ENCODE measurements at regions not wholly inside any gene's neighbourhood (a gene's known extent, or its start where the extent isn't known, plus 50 kb on each side); places are given as distances from the start of the nearest gene placed in this dataset.

DNA sequence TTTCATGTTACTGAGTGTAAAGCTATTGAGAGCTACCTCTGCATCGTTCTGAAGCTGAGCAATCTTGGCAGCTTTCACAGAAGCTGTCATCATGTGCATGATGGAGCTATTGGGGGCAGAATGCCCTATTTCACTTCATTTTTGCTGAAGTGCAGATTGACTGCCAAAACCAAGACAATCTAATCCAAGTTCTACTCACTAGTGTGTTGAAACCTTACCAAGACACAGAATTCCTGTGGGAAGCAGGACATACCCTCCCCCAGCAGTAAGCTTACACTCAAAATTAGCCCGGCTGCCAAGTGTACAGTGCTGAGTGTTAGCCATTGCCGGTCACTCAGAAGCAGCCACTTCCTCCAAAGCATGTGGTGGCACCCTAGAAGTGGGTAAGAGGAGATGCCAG is 177.3 kb upstream of the TENT5A start:
- WGBS: 71% methylated on average over 3 of the region's 3 CpGs
- TF ChIP-seq, protein P1, sequence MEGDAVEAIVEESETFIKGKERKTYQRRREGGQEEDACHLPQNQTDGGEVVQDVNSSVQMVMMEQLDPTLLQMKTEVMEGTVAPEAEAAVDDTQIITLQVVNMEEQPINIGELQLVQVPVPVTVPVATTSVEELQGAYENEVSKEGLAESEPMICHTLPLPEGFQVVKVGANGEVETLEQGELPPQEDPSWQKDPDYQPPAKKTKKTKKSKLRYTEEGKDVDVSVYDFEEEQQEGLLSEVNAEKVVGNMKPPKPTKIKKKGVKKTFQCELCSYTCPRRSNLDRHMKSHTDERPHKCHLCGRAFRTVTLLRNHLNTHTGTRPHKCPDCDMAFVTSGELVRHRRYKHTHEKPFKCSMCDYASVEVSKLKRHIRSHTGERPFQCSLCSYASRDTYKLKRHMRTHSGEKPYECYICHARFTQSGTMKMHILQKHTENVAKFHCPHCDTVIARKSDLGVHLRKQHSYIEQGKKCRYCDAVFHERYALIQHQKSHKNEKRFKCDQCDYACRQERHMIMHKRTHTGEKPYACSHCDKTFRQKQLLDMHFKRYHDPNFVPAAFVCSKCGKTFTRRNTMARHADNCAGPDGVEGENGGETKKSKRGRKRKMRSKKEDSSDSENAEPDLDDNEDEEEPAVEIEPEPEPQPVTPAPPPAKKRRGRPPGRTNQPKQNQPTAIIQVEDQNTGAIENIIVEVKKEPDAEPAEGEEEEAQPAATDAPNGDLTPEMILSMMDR (IDR thresholded peaks at IDR 0.05): no peak
- no peak for TF ChIP-seq POLR2AphosphoS5 (IDR thresholded peaks at IDR 0.05)
- TF ChIP-seq POLR2A (IDR thresholded peaks at IDR 0.05): no peak
- intact Hi-C loops (cut with DNase I): no loop called here

DNA sequence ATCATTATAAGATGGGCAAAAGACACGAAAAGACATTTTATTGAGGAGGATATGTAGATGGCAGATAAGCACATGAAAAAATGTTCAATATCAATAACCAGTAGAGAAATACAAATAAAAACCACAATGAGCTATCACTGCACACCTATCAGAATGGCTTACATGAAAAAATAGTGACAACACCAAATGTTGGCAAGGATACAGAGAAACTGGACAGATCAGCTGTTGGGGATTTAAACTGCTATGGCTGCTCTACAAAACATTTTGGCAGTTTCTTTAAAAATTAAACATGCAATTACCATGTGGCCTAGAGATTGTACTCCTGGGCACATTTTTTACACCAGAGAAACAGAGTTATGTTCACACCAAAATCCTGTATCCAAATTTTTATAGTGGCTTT is 172.7 kb upstream of the TENT5A start:
- no peak for DNase-seq (ENCODE audit: low spot score)
- H3K4me1 ChIP-seq (replicated peaks): no peaks in the 10 kb centered on the region
- no peak overlapping the region for H3K4me3 ChIP-seq
- intact Hi-C loops (cut with DNase I): no loop called here
- H3K27ac ChIP-seq: no peak overlapping the region
- no peaks in the 10 kb centered on the region for H3K9me3 ChIP-seq
- H3K27me3 ChIP-seq (replicated peaks; ENCODE audit: insufficient read depth): no peaks in the 10 kb centered on the region
- no peaks in the 10 kb centered on the region for H3K36me3 ChIP-seq
- 67% methylated on average over 1 of the region's 1 CpG for WGBS
- TF ChIP-seq POLR2AphosphoS5 (IDR thresholded peaks at IDR 0.05): no peak
- TF ChIP-seq, protein P1 (IDR thresholded peaks at IDR 0.05): no peak
- no peak for TF ChIP-seq POLR2A (IDR thresholded peaks at IDR 0.05)

More for the DNA sequence above, 177.3 kb upstream of the TENT5A start:
- H3K9me3 ChIP-seq: no peaks in the 10 kb centered on the region
- no peaks in the 10 kb centered on the region for H3K27me3 ChIP-seq (replicated peaks; ENCODE audit: insufficient read depth)
- no peak for DNase-seq (ENCODE audit: low spot score)
- no peaks in the 10 kb centered on the region for H3K4me1 ChIP-seq (replicated peaks)
- H3K27ac ChIP-seq: no peak overlapping the region
- H3K36me3 ChIP-seq: no peaks in the 10 kb centered on the region
- no peak overlapping the region for H3K4me3 ChIP-seq

DNA sequence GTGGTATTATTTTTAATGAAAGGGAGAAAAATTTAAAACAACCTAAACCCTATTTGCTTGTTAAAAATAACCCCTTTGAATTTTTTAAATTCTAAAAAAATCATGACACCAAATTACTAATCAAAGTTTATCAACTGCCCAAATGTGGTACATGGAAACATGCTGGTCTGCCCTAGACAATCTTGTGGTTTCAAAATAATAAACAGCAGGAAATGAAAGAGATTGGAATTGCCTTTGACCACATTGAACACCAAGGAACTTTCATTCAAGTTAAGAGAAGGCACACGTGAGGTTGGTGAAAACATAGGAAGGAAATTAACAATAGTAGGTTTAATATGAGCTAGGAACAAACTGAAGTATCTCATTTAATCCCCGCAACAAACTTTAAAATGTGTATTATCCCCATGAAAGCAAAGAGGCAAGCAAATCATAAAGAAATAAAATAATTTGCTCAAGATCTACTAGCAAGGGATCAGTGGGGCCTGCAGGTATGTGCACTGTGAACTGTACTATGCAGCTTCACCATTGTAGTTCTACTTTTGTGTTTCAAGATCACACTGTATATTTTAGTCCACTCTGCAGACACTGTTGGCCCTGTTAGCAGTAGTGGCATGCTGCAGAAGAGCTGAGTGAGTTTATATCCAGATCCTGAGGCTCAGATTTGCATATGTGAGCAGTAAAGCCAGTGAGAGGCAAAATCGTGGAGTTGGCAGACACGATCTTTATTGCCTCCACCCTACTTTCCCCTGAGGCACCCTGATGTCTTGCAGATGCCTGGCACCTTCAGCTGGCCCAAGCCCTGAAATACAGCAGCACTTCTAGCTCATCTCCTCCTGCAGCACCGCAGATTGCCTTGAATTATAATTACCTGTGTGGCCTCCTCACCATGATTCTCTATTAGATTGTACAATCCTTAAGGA is 157.8 kb upstream of the TENT5A start:
- intact Hi-C loops (cut with DNase I): no loop called here
- no peaks in the 10 kb centered on the region for H3K4me1 ChIP-seq (replicated peaks)
- TF ChIP-seq POLR2AphosphoS5 (IDR thresholded peaks at IDR 0.05) (no peak), POLR2A (IDR thresholded peaks at IDR 0.05) (no peak)
- TF ChIP-seq, protein P1 (IDR thresholded peaks at IDR 0.05): no peak
- no peaks in the 10 kb centered on the region for H3K36me3 ChIP-seq
- no peaks in the 10 kb centered on the region for H3K9me3 ChIP-seq
- no peak for DNase-seq (ENCODE audit: low spot score)
- whole genome bisulfite sequencing: 66% methylated on average over 5 of the region's 5 CpGs
- no peaks in the 10 kb centered on the region for H3K27me3 ChIP-seq (replicated peaks; ENCODE audit: insufficient read depth)
- no peak overlapping the region for H3K4me3 ChIP-seq
- H3K27ac ChIP-seq: no peak overlapping the region

DNA sequence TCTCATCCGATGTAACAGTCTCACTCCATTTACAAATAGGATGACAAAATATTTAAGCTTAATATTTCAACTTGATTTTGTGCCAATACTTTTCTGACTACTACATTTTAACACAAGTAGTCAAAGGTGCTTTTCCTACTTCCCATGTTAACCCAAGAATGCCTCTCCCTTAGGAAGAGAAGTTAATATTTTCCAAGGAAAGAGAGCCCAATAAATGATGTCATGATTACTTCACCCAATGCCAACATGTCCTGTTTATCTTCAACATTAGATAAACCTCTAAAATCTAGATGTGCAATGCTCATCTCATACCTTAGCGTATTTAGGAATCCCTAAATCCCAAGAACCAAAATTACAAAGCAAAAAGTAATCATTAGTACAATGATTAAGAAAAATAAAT is 156.7 kb upstream of the TENT5A start:
- TF ChIP-seq POLR2AphosphoS5 (IDR thresholded peaks at IDR 0.05) (no peak), POLR2A (IDR thresholded peaks at IDR 0.05) (no peak)
- TF ChIP-seq, protein P1 (IDR thresholded peaks at IDR 0.05): no peak
- Histone ChIP-seq H3K4me3 (no peak overlapping the region), H3K36me3 (no peaks in the 10 kb centered on the region), H3K4me1 (replicated peaks) (no peaks in the 10 kb centered on the region), H3K9me3 (no peaks in the 10 kb centered on the region), H3K27ac (no peak overlapping the region), H3K27me3 (replicated peaks; ENCODE audit: insufficient read depth) (no peaks in the 10 kb centered on the region)
- DNase-seq (ENCODE audit: low spot score): no peak
- intact Hi-C loops (cut with DNase I): no loop called here
- 87% methylated on average over 2 of the region's 2 CpGs for WGBS

DNA sequence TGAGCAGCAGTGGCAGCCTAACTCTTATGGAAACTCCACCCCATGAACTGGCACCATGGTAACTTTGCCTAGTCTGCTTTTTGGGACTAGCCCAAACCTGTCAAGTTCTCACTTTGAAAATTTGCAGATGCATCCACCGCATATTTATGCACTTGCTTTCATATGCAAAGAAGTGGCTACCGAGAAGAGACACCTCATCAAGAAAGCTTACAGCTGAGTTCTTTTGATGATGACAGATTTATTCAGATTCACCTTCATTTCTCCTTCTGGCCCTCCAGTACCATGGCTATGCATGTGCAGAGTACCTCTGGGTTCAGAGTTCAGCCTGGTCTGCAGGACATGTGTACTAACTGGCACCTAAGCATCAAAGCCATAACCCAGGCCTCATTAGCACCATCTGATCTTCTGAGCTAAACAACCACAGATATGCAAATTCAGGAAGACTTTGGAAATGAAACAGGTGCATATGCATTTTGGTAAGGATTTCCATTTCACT is 154.3 kb upstream of the TENT5A start:
- DNase-seq (ENCODE audit: low spot score): no peak
- H3K27ac ChIP-seq: no peak overlapping the region
- TF ChIP-seq, protein P1 (IDR thresholded peaks at IDR 0.05): no peak
- TF ChIP-seq POLR2AphosphoS5 (IDR thresholded peaks at IDR 0.05) (no peak), POLR2A (IDR thresholded peaks at IDR 0.05) (no peak)
- WGBS: 59% methylated on average over 2 of the region's 2 CpGs
- H3K36me3 ChIP-seq: no peaks in the 10 kb centered on the region
- intact Hi-C loops (cut with DNase I): no loop called here
- H3K4me1 ChIP-seq (replicated peaks): no peaks in the 10 kb centered on the region
- no peaks in the 10 kb centered on the region for H3K27me3 ChIP-seq (replicated peaks; ENCODE audit: insufficient read depth)
- no peaks in the 10 kb centered on the region for H3K9me3 ChIP-seq
- H3K4me3 ChIP-seq: no peak overlapping the region

Data from prostate gland (tissue), 2 donors.